BE2C (cell line): ENCODE measurements at regions not wholly inside any gene's neighbourhood (a gene's known extent, or its start where the extent isn't known, plus 50 kb on each side); places are given as distances from the start of the nearest gene placed in this dataset.
"Not testable (repeated sequence)": the region's sequence is repeated elsewhere in the genome, so short reads cannot be mapped to it uniquely, and the experiment has no call there.

Source experiments
- DNase-seq: peaks from one replicate; pipeline ENCODE4 v3.0.0-alpha.2; 2020
- H3K27me3 ChIP-seq: fragments of 250-450 bp; sonication (Bioruptor Pico); 2 replicates; pipeline ENCODE4 v1.5.1; 2020; ENCODE audit warnings: mild to moderate bottlenecking
- H3K36me3 ChIP-seq: fragments of 250-450 bp; sonication (Bioruptor Pico); 2 replicates; pipeline ENCODE4 v1.5.1; 2020; ENCODE audit warnings: mild to moderate bottlenecking
- H3K4me1 ChIP-seq: fragments of 250-450 bp; sonication (Bioruptor Pico); 2 replicates; pipeline ENCODE4 v1.5.1; 2020
- H3K4me3 ChIP-seq: 2 replicates; pipeline ENCODE4 v1.5.1; 2011; ENCODE audit warnings: low read depth, low read length
- H3K9me3 ChIP-seq: fragments of 250-450 bp; sonication (Bioruptor Pico); 2 replicates; pipeline ENCODE4 v1.5.1; 2020
- CTCF ChIP-seq: IDR thresholded peaks from 2 replicates; pipeline ENCODE4 v1.5.1; 2012; ENCODE audit warnings: mild to moderate bottlenecking, low read depth, low read length

- Histone ChIP-seq H3K27me3 (no peaks in the 10 kb centered on the region), H3K4me1 (peaks cover 2% of the 10 kb centered on the region), H3K9me3 (peaks cover 2% of the 10 kb centered on the region; the same call in 1 of the 2 replicates), H3K4me3 (no peak overlapping the region), H3K36me3 (no peaks in the 10 kb centered on the region)
- no peak for DNase-seq
- no peak for TF ChIP-seq CTCF
Observed at GRCh38 chr20:43829951-43830690, 84.5 kb upstream of the TOX2 start.

DNA sequence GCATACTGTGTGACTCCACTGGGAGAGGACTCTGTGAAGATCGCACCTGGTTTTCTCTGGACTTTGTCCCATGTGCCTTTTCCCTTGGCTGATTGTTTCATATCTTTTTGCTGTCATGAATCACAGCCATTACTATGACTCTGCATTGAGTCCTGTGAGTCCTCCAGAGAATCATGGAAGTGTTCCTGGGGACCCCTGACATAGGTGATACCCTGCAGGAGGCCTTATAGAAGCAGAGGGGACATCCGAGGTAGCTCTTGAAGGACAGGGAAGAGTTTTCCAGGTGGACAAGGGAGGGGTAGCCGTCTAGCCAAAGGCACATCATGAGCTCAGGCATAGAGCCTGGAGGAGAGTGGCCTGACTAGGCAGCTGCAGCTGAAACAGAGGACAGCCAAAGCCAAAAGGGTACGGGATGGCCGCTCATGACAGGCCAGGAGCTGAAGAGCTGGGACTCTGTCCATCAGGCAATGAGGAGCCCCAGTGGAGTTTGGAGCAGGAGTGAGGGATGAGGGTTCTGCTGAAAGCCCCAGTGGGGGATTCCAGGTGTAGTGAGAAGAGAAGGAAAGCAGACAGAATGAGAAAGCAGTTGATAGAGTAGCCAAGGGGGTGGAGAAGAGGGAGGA, 86.6 kb upstream of the TOX2 start:
- TF ChIP-seq CTCF: no peak
- H3K9me3 ChIP-seq: peaks cover 2% of the 10 kb centered on the region; the same call in 1 of the 2 replicates
- H3K27me3 ChIP-seq: no peaks in the 10 kb centered on the region
- no peak overlapping the region for H3K4me3 ChIP-seq
- no peak for DNase-seq
- no peaks in the 10 kb centered on the region for H3K36me3 ChIP-seq
- H3K4me1 ChIP-seq: peaks cover 4% of the 10 kb centered on the region; the same call in 1 of the 2 replicates

- DNase-seq, H3K9me3 ChIP-seq, H3K36me3 ChIP-seq, H3K4me3 ChIP-seq, H3K27me3 ChIP-seq, H3K4me1 ChIP-seq: not testable (repeated sequence)
Observed at GRCh38 chr20:43826943-43827342, 87.7 kb upstream of the TOX2 start.

- Histone ChIP-seq H3K9me3 (peaks cover under 1% of the 10 kb centered on the region; the same call in 1 of the 2 replicates), H3K27me3 (no peaks in the 10 kb centered on the region), H3K4me3 (no peak overlapping the region), H3K36me3 (no peaks in the 10 kb centered on the region), H3K4me1 (peaks cover 4% of the 10 kb centered on the region; the same call in 1 of the 2 replicates)
- DNase-seq: peak; percentile 66
- TF ChIP-seq CTCF: no peak
Observed at GRCh38 chr20:43825581-43825980, 89.1 kb upstream of the TOX2 start.

GRCh38 chr20:43825051-43825402, 89.6 kb upstream of the TOX2 start:
- Histone ChIP-seq H3K36me3 (no peaks in the 10 kb centered on the region), H3K4me3 (no peak overlapping the region), H3K27me3 (no peaks in the 10 kb centered on the region), H3K4me1 (peaks cover 4% of the 10 kb centered on the region; the same call in 1 of the 2 replicates), H3K9me3 (no peaks in the 10 kb centered on the region)
- DNase-seq: no peak
- TF ChIP-seq CTCF: no peak

DNA sequence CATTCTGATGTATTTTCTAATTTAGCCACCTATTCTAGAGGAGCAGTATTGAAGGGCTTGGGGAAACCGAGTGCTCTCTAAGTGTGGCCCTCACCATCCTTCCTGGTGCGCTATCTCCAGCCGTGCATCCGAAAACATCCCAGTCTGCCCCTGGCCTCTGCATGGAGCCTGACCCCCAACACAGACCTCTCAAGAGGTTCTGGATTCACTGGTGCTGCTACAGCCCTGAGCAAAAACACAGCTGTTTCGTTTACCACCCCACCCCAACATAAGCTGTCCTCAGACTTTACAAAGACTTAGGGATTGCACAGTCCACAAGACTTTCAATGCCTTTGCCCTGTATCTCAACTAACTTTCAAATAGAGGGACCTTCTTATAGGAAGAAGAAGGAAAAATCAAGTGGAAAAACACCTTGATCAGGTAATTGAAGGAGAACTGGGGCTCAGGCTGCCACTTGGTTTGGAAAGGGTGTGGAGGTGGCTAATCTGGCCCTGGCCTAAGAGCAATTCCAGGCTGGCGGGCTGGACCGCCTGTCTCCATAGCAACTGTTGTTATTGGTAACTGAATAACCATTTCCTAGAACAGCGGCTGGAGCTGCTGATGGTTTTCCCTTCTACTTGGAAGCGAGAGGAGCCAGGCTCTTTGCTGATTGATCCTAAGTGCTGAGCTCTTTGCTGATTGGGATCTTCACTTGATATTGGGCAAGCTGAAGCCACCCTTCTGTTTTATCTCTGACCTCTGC, 90.2 kb upstream of the TOX2 start:
- Histone ChIP-seq H3K4me1 (peaks cover 4% of the 10 kb centered on the region; the same call in 1 of the 2 replicates), H3K4me3 (no peak overlapping the region), H3K27me3 (no peaks in the 10 kb centered on the region), H3K9me3 (no peaks in the 10 kb centered on the region), H3K36me3 (no peaks in the 10 kb centered on the region)
- peak; percentile 72 for DNase-seq
- TF ChIP-seq CTCF: no peak
